Hepatocyte (in vitro differentiated cells): ENCODE measurements at regions not wholly inside any gene's neighbourhood (a gene's known extent, or its start where the extent isn't known, plus 50 kb on each side); places are given as distances from the start of the nearest gene placed in this dataset.

Experiments used
- DNase-seq: peaks from one replicate; pipeline ENCODE4 v3.0.0-alpha.2; 2016; ENCODE audit warnings: low spot score
- H2AFZ ChIP-seq: fragments of 200-600 bp; sonication (generic); 2 replicates; pipeline ENCODE4 v1.6.0; 2016; ENCODE audit warnings: antibody characterized with exemption, mild to moderate bottlenecking
- H3K27ac ChIP-seq: fragments of 200-600 bp; sonication (generic); 2 replicates; pipeline ENCODE4 v1.5.1; 2016; ENCODE audit warnings: mild to moderate bottlenecking
- H3K27me3 ChIP-seq: fragments of 200-600 bp; sonication (generic); 2 replicates; pipeline ENCODE4 v1.6.1; 2016
- H3K36me3 ChIP-seq: fragments of 200-600 bp; sonication (generic); replicated peaks from 2 replicates; pipeline ENCODE4 v1.5.1; 2016; ENCODE audit warnings: low read depth; ENCODE audit not compliant: insufficient read depth
- H3K4me1 ChIP-seq: fragments of 200-600 bp; sonication (generic); 2 replicates; pipeline ENCODE4 v1.5.1; 2016; ENCODE audit warnings: mild to moderate bottlenecking, moderate library complexity; ENCODE audit not compliant: insufficient read depth
- H3K4me2 ChIP-seq: fragments of 200-600 bp; sonication (generic); 2 replicates; pipeline ENCODE4 v1.6.0; 2016
- H3K4me3 ChIP-seq: fragments of 200-600 bp; sonication (generic); 2 replicates; pipeline ENCODE4 v1.5.1; 2016; ENCODE audit warnings: mild to moderate bottlenecking
- H3K79me2 ChIP-seq: fragments of 200-600 bp; sonication (generic); 2 replicates; pipeline ENCODE4 v1.6.0; 2017; ENCODE audit warnings: mild to moderate bottlenecking
- H3K9me2 ChIP-seq: fragments of 200-600 bp; sonication (generic); replicated peaks from 2 replicates; pipeline ENCODE4 v1.6.0; 2017; ENCODE audit warnings: mild to moderate bottlenecking; ENCODE audit not compliant: insufficient read depth
- H3K9me3 ChIP-seq: fragments of 200-600 bp; sonication (generic); 2 replicates; pipeline ENCODE4 v1.5.1; 2016; ENCODE audit warnings: low read depth, mild to moderate bottlenecking
- H4K20me1 ChIP-seq: fragments of 200-600 bp; sonication (generic); 2 replicates; pipeline ENCODE4 v1.6.0; 2016; ENCODE audit warnings: mild to moderate bottlenecking; ENCODE audit not compliant: insufficient read depth, poor library complexity, severe bottlenecking
- EZH2 ChIP-seq: fragments of 200-600 bp; sonication (generic); IDR thresholded peaks from 2 replicates; pipeline ENCODE4 v1.6.1; 2016; ENCODE audit warnings: antibody characterized with exemption, mild to moderate bottlenecking, borderline replicate concordance
- EZH2phosphoT487 ChIP-seq: fragments of 200-600 bp; sonication (generic); IDR thresholded peaks from one replicate; pipeline ENCODE4 v1.6.1; 2018; ENCODE audit warnings: antibody characterized with exemption, mild to moderate bottlenecking, low read depth, moderate library complexity; ENCODE audit not compliant: unreplicated experiment, severe bottlenecking
- WGBS: methylation state at CpG from one replicate; pipeline ENCODE4 v1.1.6; 2016; ENCODE audit warnings: low lambda C conversion rate; ENCODE audit errors: missing lambda C conversion rate; 5-methylcytosine and 5-hydroxymethylcytosine counted together
- TF ChIP-seq, protein P1 (sequence below): fragments of 200-600 bp; sonication (generic); IDR thresholded peaks from 2 replicates; pipeline ENCODE4 v1.5.1; 2016; ENCODE audit warnings: antibody characterized with exemption, mild to moderate bottlenecking; ENCODE audit not compliant: poor library complexity

GRCh38 chr11:37459456-37459855 is 861.4 kb upstream of the RAG2 start:
- Histone ChIP-seq H3K9me2 (no peaks in the 10 kb centered on the region), H3K36me3 (no peaks in the 10 kb centered on the region), H3K4me1 (no peaks in the 10 kb centered on the region), H3K4me3 (no peak overlapping the region), H3K27me3 (no peaks in the 10 kb centered on the region), H3K4me2 (no peak overlapping the region), H2AFZ (no peak overlapping the region), H4K20me1 (no peaks in the 10 kb centered on the region), H3K79me2 (no peaks in the 10 kb centered on the region), H3K9me3 (no peaks in the 10 kb centered on the region), H3K27ac (no peak overlapping the region)
- TF ChIP-seq EZH2: no peak
- TF ChIP-seq, protein P1, sequence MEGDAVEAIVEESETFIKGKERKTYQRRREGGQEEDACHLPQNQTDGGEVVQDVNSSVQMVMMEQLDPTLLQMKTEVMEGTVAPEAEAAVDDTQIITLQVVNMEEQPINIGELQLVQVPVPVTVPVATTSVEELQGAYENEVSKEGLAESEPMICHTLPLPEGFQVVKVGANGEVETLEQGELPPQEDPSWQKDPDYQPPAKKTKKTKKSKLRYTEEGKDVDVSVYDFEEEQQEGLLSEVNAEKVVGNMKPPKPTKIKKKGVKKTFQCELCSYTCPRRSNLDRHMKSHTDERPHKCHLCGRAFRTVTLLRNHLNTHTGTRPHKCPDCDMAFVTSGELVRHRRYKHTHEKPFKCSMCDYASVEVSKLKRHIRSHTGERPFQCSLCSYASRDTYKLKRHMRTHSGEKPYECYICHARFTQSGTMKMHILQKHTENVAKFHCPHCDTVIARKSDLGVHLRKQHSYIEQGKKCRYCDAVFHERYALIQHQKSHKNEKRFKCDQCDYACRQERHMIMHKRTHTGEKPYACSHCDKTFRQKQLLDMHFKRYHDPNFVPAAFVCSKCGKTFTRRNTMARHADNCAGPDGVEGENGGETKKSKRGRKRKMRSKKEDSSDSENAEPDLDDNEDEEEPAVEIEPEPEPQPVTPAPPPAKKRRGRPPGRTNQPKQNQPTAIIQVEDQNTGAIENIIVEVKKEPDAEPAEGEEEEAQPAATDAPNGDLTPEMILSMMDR: no peak
- no peak for TF ChIP-seq EZH2phosphoT487
- no peak for DNase-seq
- WGBS: 96% methylated on average over 2 of the region's 2 CpGs

- no peak for DNase-seq
- Histone ChIP-seq H3K79me2 (no peaks in the 10 kb centered on the region), H3K27ac (no peak overlapping the region), H3K4me2 (no peak overlapping the region), H3K27me3 (no peaks in the 10 kb centered on the region), H2AFZ (no peak overlapping the region), H3K36me3 (no peaks in the 10 kb centered on the region), H3K9me2 (no peaks in the 10 kb centered on the region), H3K9me3 (no peaks in the 10 kb centered on the region), H4K20me1 (no peaks in the 10 kb centered on the region), H3K4me1 (peaks cover 13% of the 10 kb centered on the region), H3K4me3 (no peak overlapping the region)
- no peak for TF ChIP-seq EZH2
- no peak for TF ChIP-seq EZH2phosphoT487
- TF ChIP-seq, protein P1: no peak
- WGBS: 59% methylated on average over 1 of the region's 1 CpG
These were observed 858.7 kb upstream of the RAG2 start for GRCh38 chr11:37456746-37457145.

DNA sequence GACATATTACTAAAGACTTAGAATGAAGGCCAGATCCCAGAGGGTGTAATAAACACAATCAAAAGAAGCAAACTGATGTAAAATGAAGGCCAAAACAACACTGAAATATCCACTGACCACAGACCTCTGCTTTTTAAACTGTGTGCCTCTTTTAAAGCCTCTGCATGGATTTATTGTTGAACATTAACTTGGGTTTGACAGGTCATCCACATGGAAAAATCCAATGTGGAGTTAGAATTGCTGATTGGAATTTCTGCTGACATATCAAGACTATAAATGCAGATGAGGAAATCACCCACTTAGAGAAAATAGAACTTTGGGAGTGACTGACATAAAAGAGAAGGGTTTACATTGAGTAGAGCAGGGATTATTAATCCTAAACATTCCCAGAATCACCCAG is 853.9 kb upstream of the RAG2 start:
- Histone ChIP-seq H3K4me1 (peaks cover 21% of the 10 kb centered on the region), H3K36me3 (no peaks in the 10 kb centered on the region), H2AFZ (peak overlapping the region; percentile 22), H3K9me2 (no peaks in the 10 kb centered on the region), H3K27me3 (no peaks in the 10 kb centered on the region), H3K9me3 (no peaks in the 10 kb centered on the region), H3K4me2 (peak overlapping the region; percentile 4), H3K27ac (peak overlapping the region; percentile 32), H4K20me1 (no peaks in the 10 kb centered on the region), H3K79me2 (no peaks in the 10 kb centered on the region), H3K4me3 (no peak overlapping the region)
- DNase-seq: peak; percentile 12
- TF ChIP-seq, protein P1: no peak
- TF ChIP-seq EZH2 (no peak), EZH2phosphoT487 (no peak)

- Histone ChIP-seq H3K36me3 (no peaks in the 10 kb centered on the region), H3K4me1 (peaks cover 21% of the 10 kb centered on the region), H3K27me3 (no peaks in the 10 kb centered on the region), H3K4me2 (no peak overlapping the region), H2AFZ (no peak overlapping the region), H3K79me2 (no peaks in the 10 kb centered on the region), H4K20me1 (no peaks in the 10 kb centered on the region), H3K9me3 (no peaks in the 10 kb centered on the region), H3K4me3 (no peak overlapping the region), H3K9me2 (no peaks in the 10 kb centered on the region), H3K27ac (peak overlapping the region; percentile 32)
- 87% methylated on average over 2 of the region's 2 CpGs for WGBS
- TF ChIP-seq EZH2: no peak
- TF ChIP-seq EZH2phosphoT487: no peak
- TF ChIP-seq, protein P1: no peak
- DNase-seq: no peak
These were observed 852.6 kb upstream of the RAG2 start for GRCh38 chr11:37450613-37451012.
